ENCODE measurements at regions not wholly inside any gene's neighbourhood (a gene's known extent, or its start where the extent isn't known, plus 50 kb on each side); places are given as distances from the start of the nearest gene placed in this dataset.

DNA sequence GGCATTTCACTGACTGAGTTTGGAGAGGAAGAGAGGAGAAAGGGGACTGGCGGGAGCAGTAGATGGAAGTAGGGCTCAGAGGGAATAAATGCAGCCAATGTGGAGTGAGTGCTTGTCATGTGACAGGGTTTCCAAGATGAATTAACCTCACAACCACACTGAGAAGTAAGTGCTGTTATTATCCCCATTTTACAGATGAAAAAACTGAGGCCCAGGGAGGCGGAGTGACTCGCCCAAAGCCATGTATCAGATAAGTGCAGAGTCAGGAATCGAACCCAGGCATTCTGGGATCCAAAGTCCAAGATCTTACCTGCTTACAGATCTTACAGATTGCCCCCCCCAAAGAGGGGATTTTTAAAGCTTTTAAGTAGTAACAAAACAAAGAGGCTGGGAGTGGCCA, 207.2 kb downstream of the SHQ1 start:
- TF ChIP-seq POLR2A (IDR thresholded peaks at IDR 0.05) (no peak), POLR2AphosphoS5 (IDR thresholded peaks at IDR 0.05) (no peak), EP300 (IDR thresholded peaks at IDR 0.05; ENCODE audit: low read depth) (no peak)
- TF ChIP-seq, protein P1, sequence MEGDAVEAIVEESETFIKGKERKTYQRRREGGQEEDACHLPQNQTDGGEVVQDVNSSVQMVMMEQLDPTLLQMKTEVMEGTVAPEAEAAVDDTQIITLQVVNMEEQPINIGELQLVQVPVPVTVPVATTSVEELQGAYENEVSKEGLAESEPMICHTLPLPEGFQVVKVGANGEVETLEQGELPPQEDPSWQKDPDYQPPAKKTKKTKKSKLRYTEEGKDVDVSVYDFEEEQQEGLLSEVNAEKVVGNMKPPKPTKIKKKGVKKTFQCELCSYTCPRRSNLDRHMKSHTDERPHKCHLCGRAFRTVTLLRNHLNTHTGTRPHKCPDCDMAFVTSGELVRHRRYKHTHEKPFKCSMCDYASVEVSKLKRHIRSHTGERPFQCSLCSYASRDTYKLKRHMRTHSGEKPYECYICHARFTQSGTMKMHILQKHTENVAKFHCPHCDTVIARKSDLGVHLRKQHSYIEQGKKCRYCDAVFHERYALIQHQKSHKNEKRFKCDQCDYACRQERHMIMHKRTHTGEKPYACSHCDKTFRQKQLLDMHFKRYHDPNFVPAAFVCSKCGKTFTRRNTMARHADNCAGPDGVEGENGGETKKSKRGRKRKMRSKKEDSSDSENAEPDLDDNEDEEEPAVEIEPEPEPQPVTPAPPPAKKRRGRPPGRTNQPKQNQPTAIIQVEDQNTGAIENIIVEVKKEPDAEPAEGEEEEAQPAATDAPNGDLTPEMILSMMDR (IDR thresholded peaks at IDR 0.05), result no peak

Measured in transverse colon (tissue), 4 donors.